Heart left ventricle (tissue), 13 donors: ENCODE measurements at regions not wholly inside any gene's neighbourhood (a gene's known extent, or its start where the extent isn't known, plus 50 kb on each side); places are given as distances from the start of the nearest gene placed in this dataset.

Source experiments
- CTCF ChIP-seq, 12 donors: fragments of 200-600 bp; sonication (generic) in 4 of 12; IDR thresholded peaks; one replicate each; pipeline versions ENCODE4 v1.5.0 to v1.8.0; 2018 to 2022; ENCODE audit warnings: antibody characterized with exemption in 12 of 12, mild to moderate bottlenecking in 5 of 12
- POLR2A ChIP-seq, 2 donors: fragments of 450-650 bp; IDR thresholded peaks; one replicate each; pipeline ENCODE4 v1.6.1; 2017; ENCODE audit warnings: antibody characterized with exemption in 2 of 2, mild to moderate bottlenecking in 2 of 2, moderate library complexity in 2 of 2
- donor health status: ischemic (EF 13 %, LVEDD 7.1; RV severe dilation, severe dysfunction).
- donor health status: DM: no; HTN: yes; CAD: no.
- donor health status: DM: no; HTN: no; CAD: no.
- donor health status: ischemic (EF 25% LVEDD 6.9; RV normal size, moderate dysfunction).
- donor health status: ischemic (EF 25% LVEDD 5.7; RV mildly dilated, moderate dysfunction).
- donor health status: ischemic (EF 35%, LVEDD 5.7; RV mildly dilated, moderate dysfunction).
- donor health status: nonischemic (EF 11% LVEDD 7.7; RV severe dilation, severe dysfunction).
- donor health status: DM: yes; HTN: yes; CAD: no.
- donor health status: PGD.
- donor health status: ischemic (EF 29% LVEDD 5.4; RV normal size, mild dysfunction).
- donor health status: nonischemic (EF 23%, LVEDD 6.1; RV moderate dilation, normal function).

- TF ChIP-seq CTCF (IDR thresholded peaks at IDR 0.05) (no peak), POLR2A (IDR thresholded peaks at IDR 0.05) (no peak)
Observed at GRCh38 chr6:90463359-90463758, 123.5 kb downstream of the MAP3K7 start.
